ENCODE measurements at regions not wholly inside any gene's neighbourhood (a gene's known extent, or its start where the extent isn't known, plus 50 kb on each side); places are given as distances from the start of the nearest gene placed in this dataset.

- Histone ChIP-seq H3K27ac (ENCODE audit: low read depth, low read length) (no peak overlapping the region), H3K36me3 (ENCODE audit: low read length) (no peaks in the 10 kb centered on the region), H3K9ac (ENCODE audit: low read length) (no peak overlapping the region), H3K4me2 (ENCODE audit: low read depth, low read length, poor library complexity, severe bottlenecking) (no peak overlapping the region), H3K79me2 (ENCODE audit: insufficient read depth, low read length) (no peaks in the 10 kb centered on the region), H2AFZ (ENCODE audit: low read depth, low read length, severe bottlenecking) (no peak overlapping the region), H3K27me3 (ENCODE audit: low read length) (no peaks in the 10 kb centered on the region), H3K9me2 (replicated peaks; ENCODE audit: insufficient read depth, low read length) (no peaks in the 10 kb centered on the region), H4K20me1 (ENCODE audit: low read depth, low read length) (no peaks in the 10 kb centered on the region), H3K9me3 (ENCODE audit: insufficient read depth, low read length) (no peaks in the 10 kb centered on the region), H3K4me3 (ENCODE audit: insufficient read depth, low read length, poor library complexity, severe bottlenecking) (no peak overlapping the region), H3F3A (ENCODE audit: insufficient read depth) (no peaks in the 10 kb centered on the region)
- no peak for TF ChIP-seq EZH2phosphoT487 (conservative IDR thresholded peaks at IDR 0.05; ENCODE audit: low read length)
- no peak for TF ChIP-seq CTCF (IDR thresholded peaks at IDR 0.05; ENCODE audit: insufficient read depth, low read length, poor library complexity, severe bottlenecking)
These were observed 1331.5 kb downstream of the CDH8 start for GRCh38 chr16:60704726-60705125.

GRCh38 chr16:60703096-60703495, 1333.1 kb downstream of the CDH8 start:
- Histone ChIP-seq H4K20me1 (ENCODE audit: low read depth, low read length) (no peaks in the 10 kb centered on the region), H3K27ac (ENCODE audit: low read depth, low read length) (no peak overlapping the region), H3F3A (ENCODE audit: insufficient read depth) (no peaks in the 10 kb centered on the region), H3K9me3 (ENCODE audit: insufficient read depth, low read length) (no peaks in the 10 kb centered on the region), H2AFZ (ENCODE audit: low read depth, low read length, severe bottlenecking) (no peak overlapping the region), H3K9me2 (replicated peaks; ENCODE audit: insufficient read depth, low read length) (no peaks in the 10 kb centered on the region), H3K36me3 (ENCODE audit: low read length) (no peaks in the 10 kb centered on the region), H3K4me2 (ENCODE audit: low read depth, low read length, poor library complexity, severe bottlenecking) (no peak overlapping the region), H3K9ac (ENCODE audit: low read length) (no peak overlapping the region), H3K27me3 (ENCODE audit: low read length) (no peaks in the 10 kb centered on the region), H3K79me2 (ENCODE audit: insufficient read depth, low read length) (no peaks in the 10 kb centered on the region), H3K4me3 (ENCODE audit: insufficient read depth, low read length, poor library complexity, severe bottlenecking) (no peak overlapping the region)
- TF ChIP-seq CTCF (IDR thresholded peaks at IDR 0.05; ENCODE audit: insufficient read depth, low read length, poor library complexity, severe bottlenecking), result no peak
- TF ChIP-seq EZH2phosphoT487 (conservative IDR thresholded peaks at IDR 0.05; ENCODE audit: low read length), result no peak

- H3F3A ChIP-seq (ENCODE audit: insufficient read depth), result no peaks in the 10 kb centered on the region
- no peak overlapping the region for H3K27ac ChIP-seq (ENCODE audit: low read depth, low read length)
- H2AFZ ChIP-seq (ENCODE audit: low read depth, low read length, severe bottlenecking), result no peak overlapping the region
- no peak overlapping the region for H3K4me3 ChIP-seq (ENCODE audit: insufficient read depth, low read length, poor library complexity, severe bottlenecking)
- H3K9me2 ChIP-seq (replicated peaks; ENCODE audit: insufficient read depth, low read length), result no peaks in the 10 kb centered on the region
- H3K9ac ChIP-seq (ENCODE audit: low read length), result no peak overlapping the region
- TF ChIP-seq CTCF (IDR thresholded peaks at IDR 0.05; ENCODE audit: insufficient read depth, low read length, poor library complexity, severe bottlenecking) (peak; percentile 11), EZH2phosphoT487 (conservative IDR thresholded peaks at IDR 0.05; ENCODE audit: low read length) (no peak)
- no peaks in the 10 kb centered on the region for H3K9me3 ChIP-seq (ENCODE audit: insufficient read depth, low read length)
- H3K4me2 ChIP-seq (ENCODE audit: low read depth, low read length, poor library complexity, severe bottlenecking), result no peak overlapping the region
- H3K27me3 ChIP-seq (ENCODE audit: low read length), result no peaks in the 10 kb centered on the region
- H3K79me2 ChIP-seq (ENCODE audit: insufficient read depth, low read length), result no peaks in the 10 kb centered on the region
- H3K36me3 ChIP-seq (ENCODE audit: low read length), result no peaks in the 10 kb centered on the region
- no peaks in the 10 kb centered on the region for H4K20me1 ChIP-seq (ENCODE audit: low read depth, low read length)
These were observed 1349.4 kb downstream of the CDH8 start for GRCh38 chr16:60686824-60687223.

Data from SU-DHL-6 (cell line).